H1 (cell line): ENCODE measurements at regions not wholly inside any gene's neighbourhood (a gene's known extent, or its start where the extent isn't known, plus 50 kb on each side); places are given as distances from the start of the nearest gene placed in this dataset.

Experiments used
- CTCF ChIA-PET: fragments of 300-600 bp; sonication (Branson Sonifier 250); formaldehyde crosslinking; loops from one replicate; lab custom pipeline; 2021; ENCODE audit not compliant: partially characterized antibody; lab: Charles Lee
- POLR2A ChIA-PET: fragments of 300-600 bp; sonication (Branson Sonifier 250); formaldehyde crosslinking; loops from one replicate; lab custom pipeline; 2021; ENCODE audit warnings: inconsistent platforms; ENCODE audit not compliant: partially characterized antibody; lab: Charles Lee
- DNase-seq, 2 experiments: peaks; one replicate each; pipeline versions ENCODE4 v3.0.0 to v3.0.0-alpha.2; 2010 to 2022; ENCODE audit warnings: low spot score in 2 of 2, low read depth in 1 of 2, mixed read lengths in 1 of 2
- FAIRE-seq: peaks from 2 replicates; lab custom pipeline; 2011; peaks lifted over from hg19 to GRCh38; lab: Jason Lieb, UNC
- H2AFZ ChIP-seq: 2 replicates; pipeline ENCODE4 v1.8.1; 2012; ENCODE audit warnings: low read length, inconsistent platforms
- H2AK5ac ChIP-seq: 2 replicates; pipeline ENCODE4 v1.6.1; 2013; ENCODE audit warnings: low read depth, low read length
- H2BK120ac ChIP-seq: replicated peaks from 2 replicates; pipeline ENCODE3; 2013; ENCODE audit warnings: low read depth, low read length, inconsistent platforms
- H2BK12ac ChIP-seq: 2 replicates; pipeline ENCODE4 v1.6.1; 2013; ENCODE audit warnings: low read depth, low read length
- H2BK15ac ChIP-seq: 2 replicates; pipeline ENCODE4 v1.6.1; 2013; ENCODE audit warnings: low read length
- H2BK20ac ChIP-seq: 2 replicates; pipeline ENCODE4 v1.6.1; 2013; ENCODE audit warnings: low read length
- H2BK5ac ChIP-seq: 2 replicates; pipeline ENCODE4 v1.6.1; 2013; ENCODE audit warnings: low read depth, low read length
- H3K14ac ChIP-seq: 2 replicates; pipeline ENCODE4 v1.6.1; 2013; ENCODE audit warnings: inconsistent platforms; ENCODE audit not compliant: insufficient read length
- H3K18ac ChIP-seq: 2 replicates; pipeline ENCODE4 v1.6.1; 2013; ENCODE audit warnings: low read length; ENCODE audit errors: extremely low read depth
- H3K23ac ChIP-seq: 2 replicates; pipeline ENCODE4 v1.6.1; 2013; ENCODE audit warnings: inconsistent platforms; ENCODE audit not compliant: insufficient read length
- H3K23me2 ChIP-seq: 2 replicates; pipeline ENCODE4 v1.6.1; 2013; ENCODE audit warnings: low read depth, low read length
- H3K27ac ChIP-seq: 2 replicates; pipeline ENCODE4 v1.6.1; 2011; ENCODE audit warnings: low read depth, low read length, inconsistent platforms
- H3K27me3 ChIP-seq, 4 experiments: replicated peaks in 1 of 4; 1 replicate in 1 of 4; 2 replicates in 3 of 4; pipeline versions ENCODE4 v1.6.1 to v1.8.1; 2011 to 2013; ENCODE audit warnings: low read length in 3 of 4, mild to moderate bottlenecking in 3 of 4, inconsistent platforms in 2 of 4, mixed read lengths in 2 of 4, moderate library complexity in 1 of 4; ENCODE audit not compliant: control insufficient read depth in 3 of 4, insufficient read depth in 3 of 4; ENCODE audit errors: extremely low read depth in 1 of 4
- H3K36me3 ChIP-seq, 4 experiments: 2 replicates each; pipeline versions ENCODE4 v1.6.1 to v1.8.1; 2011 to 2013; ENCODE audit warnings: mild to moderate bottlenecking in 4 of 4, low read length in 3 of 4, moderate library complexity in 2 of 4, control low read depth in 1 of 4, inconsistent platforms in 1 of 4; ENCODE audit not compliant: insufficient read depth in 4 of 4, control insufficient read depth in 2 of 4
- H3K4ac ChIP-seq: replicated peaks from 2 replicates; pipeline ENCODE3; 2013; ENCODE audit warnings: low read length, low read depth, mixed read lengths, inconsistent platforms; ENCODE audit not compliant: insufficient read length
- H3K4me1 ChIP-seq, 4 experiments: replicated peaks in 1 of 4; 1 replicate in 1 of 4; 2 replicates in 3 of 4; pipeline versions ENCODE4 v1.6.1 to v1.8.1; 2011 to 2013; ENCODE audit warnings: low read length in 3 of 4, inconsistent platforms in 2 of 4, mixed read lengths in 1 of 4; ENCODE audit not compliant: insufficient read depth in 4 of 4, control insufficient read depth in 3 of 4
- H3K4me2 ChIP-seq, 2 experiments: 2 replicates each; pipeline versions ENCODE4 v1.6.1 to v1.8.1; 2011 to 2013; ENCODE audit warnings: low read depth in 2 of 2, low read length in 2 of 2, control low read depth in 1 of 2, inconsistent platforms in 1 of 2, mild to moderate bottlenecking in 1 of 2; ENCODE audit not compliant: insufficient read depth in 1 of 2
- H3K4me3 ChIP-seq, 4 experiments: fragments of 200-600, 300-600 bp in 1 of 4; sonication (generic), shearing (Covaris generic), sonication (Bioruptor Twin) in 1 of 4; 2 replicates each; pipeline versions ENCODE4 v1.5.1 to v1.8.1; 2011 to 2016; ENCODE audit warnings: low read length in 4 of 4, low read depth in 3 of 4, control low read depth in 2 of 4, inconsistent platforms in 2 of 4, mild to moderate bottlenecking in 2 of 4, mixed read lengths in 1 of 4, moderate library complexity in 1 of 4; ENCODE audit not compliant: insufficient read depth in 2 of 4; ENCODE audit errors: extremely low read depth in 1 of 4
- H3K56ac ChIP-seq: replicated peaks from 2 replicates; pipeline ENCODE3; 2013; ENCODE audit warnings: low read depth, mild to moderate bottlenecking, mixed read lengths, low read length, inconsistent platforms; ENCODE audit not compliant: insufficient read length
- H3K79me1 ChIP-seq: 2 replicates; pipeline ENCODE4 v1.6.1; 2013; ENCODE audit warnings: low read depth, low read length, control low read depth
- H3K79me2 ChIP-seq, 2 experiments: 2 replicates each; pipeline versions ENCODE4 v1.6.1 to v1.8.1; 2012 to 2013; ENCODE audit warnings: low read length in 2 of 2, mild to moderate bottlenecking in 2 of 2, inconsistent platforms in 1 of 2; ENCODE audit not compliant: insufficient read depth in 2 of 2, control insufficient read depth in 1 of 2
- H3K9ac ChIP-seq, 4 experiments: replicated peaks in 1 of 4; 1 replicate in 1 of 4; 2 replicates in 3 of 4; pipeline versions ENCODE4 v1.6.1 to v1.8.1; 2011 to 2013; ENCODE audit warnings: low read depth in 3 of 4, low read length in 3 of 4, control low read depth in 2 of 4, mild to moderate bottlenecking in 2 of 4, moderate library complexity in 2 of 4, inconsistent platforms in 1 of 4; ENCODE audit errors: extremely low read depth in 1 of 4
- H3K9me3 ChIP-seq, 2 experiments: 2 replicates each; pipeline versions ENCODE4 v1.6.1 to v1.8.1; 2012 to 2013; ENCODE audit warnings: mild to moderate bottlenecking in 2 of 2, moderate library complexity in 2 of 2, control low read depth in 1 of 2, inconsistent platforms in 1 of 2, low read depth in 1 of 2, low read length in 1 of 2, mixed read lengths in 1 of 2; ENCODE audit not compliant: insufficient read depth in 2 of 2
- H4K20me1 ChIP-seq, 2 experiments: replicated peaks in 1 of 2; 2 replicates each; pipeline versions ENCODE3 to v1.8.1; 2011 to 2013; ENCODE audit warnings: inconsistent platforms in 2 of 2, low read length in 2 of 2, mild to moderate bottlenecking in 1 of 2; ENCODE audit not compliant: insufficient read depth in 2 of 2, control insufficient read depth in 1 of 2
- H4K5ac ChIP-seq: 2 replicates; pipeline ENCODE4 v1.6.1; 2013; ENCODE audit warnings: low read length, low read depth, mixed read lengths, inconsistent platforms; ENCODE audit not compliant: insufficient read length
- H4K8ac ChIP-seq: 2 replicates; pipeline ENCODE4 v1.8.0; 2013; ENCODE audit warnings: mild to moderate bottlenecking, moderate library complexity, low read length, inconsistent platforms; ENCODE audit not compliant: insufficient read depth; ENCODE audit errors: extremely low read depth
- H4K91ac ChIP-seq: replicated peaks from 2 replicates; pipeline ENCODE3; 2013; ENCODE audit warnings: low read length, mixed read lengths, inconsistent platforms; ENCODE audit not compliant: insufficient read length
- ATF2 ChIP-seq: IDR thresholded peaks from 2 replicates; pipeline ENCODE4 v1.6.1; 2012; ENCODE audit warnings: low read length, inconsistent platforms
- POLR2A ChIP-seq, 2 experiments: IDR thresholded peaks; 1 replicate in 1 of 2; 2 replicates in 1 of 2; pipeline ENCODE4 v1.6.1; 2011; ENCODE audit warnings: low read depth in 2 of 2, low read length in 2 of 2, mild to moderate bottlenecking in 2 of 2; ENCODE audit errors: control extremely low read depth in 1 of 2
- POLR2AphosphoS5 ChIP-seq: IDR thresholded peaks from 2 replicates; pipeline ENCODE4 v1.6.1; 2011; ENCODE audit warnings: low read depth, low read length
- RAD21 ChIP-seq, 2 experiments: IDR thresholded peaks in 1 of 2; conservative IDR thresholded peaks in 1 of 2; 2 replicates each; pipeline ENCODE4 v1.6.1; 2011; ENCODE audit warnings: low read depth in 2 of 2, low read length in 2 of 2, improper control_type of control experiment in 1 of 2, inconsistent platforms in 1 of 2, mild to moderate bottlenecking in 1 of 2, moderate library complexity in 1 of 2
- RFX5 ChIP-seq: IDR thresholded peaks from 2 replicates; pipeline ENCODE4 v1.6.1; 2011; ENCODE audit warnings: low read depth, low read length, improper control_type of control experiment, borderline replicate concordance
- SP2 ChIP-seq: IDR thresholded peaks from 2 replicates; pipeline ENCODE4 v1.6.1; 2012; ENCODE audit warnings: mild to moderate bottlenecking, low read length, inconsistent platforms
- TAF1 ChIP-seq: IDR thresholded peaks from 2 replicates; pipeline ENCODE4 v1.6.1; 2011; ENCODE audit warnings: mild to moderate bottlenecking, low read depth, low read length
- TAF7 ChIP-seq: optimal IDR thresholded peaks from 2 replicates; pipeline ENCODE3; 2011; ENCODE audit warnings: low read depth, mild to moderate bottlenecking, inconsistent platforms, low read length, moderate library complexity, borderline replicate concordance
- WGBS, 2 experiments: shearing (Covaris generic) in 1 of 2; methylation state at CpG; one replicate each; pipeline versions ENCODE4 v1.1.6 to v1.1.7; 2013 to 2015; ENCODE audit warnings: low lambda C conversion rate in 2 of 2, mixed read lengths in 2 of 2, inconsistent platforms in 1 of 2, low coverage in 1 of 2, missing lambda C conversion rate in 1 of 2; ENCODE audit not compliant: insufficient replicate concordance in 2 of 2, insufficient coverage in 1 of 2, insufficient read length in 1 of 2; ENCODE audit errors: extremely low coverage in 1 of 2, missing lambda C conversion rate in 1 of 2; 5-methylcytosine and 5-hydroxymethylcytosine counted together

- no peaks in the 10 kb centered on the region for H3K36me3 ChIP-seq
- 94% methylated on average over 5 of the region's 5 CpGs; no CpG with 5 or more reads in 1 of the 2 experiments for WGBS, 2 experiments
- H4K91ac ChIP-seq = no peak overlapping the region
- H4K5ac ChIP-seq = no peak overlapping the region
- no peak overlapping the region for H3K4ac ChIP-seq
- FAIRE-seq (no peak), DNase-seq (no peak)
- H2BK20ac ChIP-seq = no peak overlapping the region
- no peak overlapping the region for H4K8ac ChIP-seq
- no peak overlapping the region for H3K4me2 ChIP-seq
- H3K9me3 ChIP-seq = no peaks in the 10 kb centered on the region
- no peak overlapping the region for H2AK5ac ChIP-seq
- no peaks in the 10 kb centered on the region for H3K4me1 ChIP-seq
- no peak overlapping the region for H3K56ac ChIP-seq
- H3K79me2 ChIP-seq = no peaks in the 10 kb centered on the region
- H2BK15ac ChIP-seq = no peak overlapping the region
- H3K27me3 ChIP-seq = no peaks in the 10 kb centered on the region; a peak in 1 of 7 replicates
- no peak overlapping the region for H3K9ac ChIP-seq
- CTCF ChIA-PET = interaction anchor here (0.7 to 1.2 kb wide), 4 partner anchors 14 to 878 kb away, joined by 3 to 4 read pairs (median 3); no protein-coding TSS in a partner anchor
- no peak overlapping the region for H2BK120ac ChIP-seq
- peaks cover 0 to 2% of the 10 kb centered on the region in 2 experiments for H4K20me1 ChIP-seq
- no peak overlapping the region for H3K23ac ChIP-seq
- H3K4me3 ChIP-seq = no peak overlapping the region
- H2BK5ac ChIP-seq = no peak overlapping the region
- no peak overlapping the region for H2AFZ ChIP-seq
- no peak overlapping the region for H3K18ac ChIP-seq
- H3K14ac ChIP-seq = no peak overlapping the region
- POLR2A ChIA-PET = no interaction called here
- H2BK12ac ChIP-seq = no peak overlapping the region
- no peaks in the 10 kb centered on the region for H3K23me2 ChIP-seq
- no peak overlapping the region for H3K27ac ChIP-seq
- H3K79me1 ChIP-seq = no peaks in the 10 kb centered on the region
- TF ChIP-seq SP2 = no peak
- TF ChIP-seq RFX5 = no peak
- no peak for TF ChIP-seq RAD21 (IDR thresholded peaks at IDR 0.05 in 1 of 2, conservative IDR thresholded peaks at IDR 0.05 in 1 of 2; ENCODE audit: low read depth in 2 of 2, low read length in 2 of 2)
- TF ChIP-seq TAF1 = no peak
- TF ChIP-seq TAF7 = no peak
- TF ChIP-seq POLR2AphosphoS5 = no peak
- TF ChIP-seq POLR2A (IDR thresholded peaks at IDR 0.05; ENCODE audit: control extremely low read depth in 1 of 2, low read depth in 2 of 2, low read length in 2 of 2) = no peak
- TF ChIP-seq ATF2 = no peak
Measured at GRCh38 chr20:24086121-24086520, 97.5 kb upstream of the GGTLC1 start.
